ENCODE measurements at regions not wholly inside any gene's neighbourhood (a gene's known extent, or its start where the extent isn't known, plus 50 kb on each side); places are given as distances from the start of the nearest gene placed in this dataset.

GRCh38 chr7:46320956-46321355, 399.9 kb upstream of the IGFBP3 start:
- TF ChIP-seq CTCF (IDR thresholded peaks at IDR 0.05; ENCODE audit: insufficient read depth, low read depth, low read length) = no peak
- ChIA-PET CTCF (interaction anchor here (1.2 kb wide), 1 partner anchor 19 kb away, joined by 3 read pairs; no protein-coding TSS in a partner anchor), POLR2A (no interaction called here)

GRCh38 chr7:46319841-46320240, 398.8 kb upstream of the IGFBP3 start:
- Histone ChIP-seq H3K4me3 (ENCODE audit: low read depth, low read length) (no peak overlapping the region), H3K36me3 (ENCODE audit: control insufficient read depth, insufficient read depth, low read length) (no peaks in the 10 kb centered on the region), H3K27me3 (ENCODE audit: control insufficient read depth, insufficient read depth, low read length) (no peaks in the 10 kb centered on the region)
- TF ChIP-seq CTCF (IDR thresholded peaks at IDR 0.05; ENCODE audit: insufficient read depth, low read depth, low read length) = no peak
- ChIA-PET POLR2A (no interaction called here), CTCF (no interaction called here)
- DNase-seq (ENCODE audit: low read depth) = no peak

More at GRCh38 chr7:46320956-46321355, 399.9 kb upstream of the IGFBP3 start:
- Histone ChIP-seq H3K36me3 (ENCODE audit: control insufficient read depth, insufficient read depth, low read length) (no peaks in the 10 kb centered on the region), H3K27me3 (ENCODE audit: control insufficient read depth, insufficient read depth, low read length) (no peaks in the 10 kb centered on the region), H3K4me3 (ENCODE audit: low read depth, low read length) (no peak overlapping the region)
- DNase-seq (ENCODE audit: low read depth) = no peak

- CTCF ChIA-PET = no interaction called here
- Histone ChIP-seq H3K4me3 (ENCODE audit: low read depth, low read length) (no peak overlapping the region), H3K36me3 (ENCODE audit: control insufficient read depth, insufficient read depth, low read length) (no peaks in the 10 kb centered on the region), H3K27me3 (ENCODE audit: control insufficient read depth, insufficient read depth, low read length) (no peaks in the 10 kb centered on the region)
- TF ChIP-seq CTCF (IDR thresholded peaks at IDR 0.05; ENCODE audit: insufficient read depth, low read depth, low read length) = no peak
- POLR2A ChIA-PET = no interaction called here
- no peak for DNase-seq (ENCODE audit: low read depth)
Observed at GRCh38 chr7:46318276-46318675, 397.2 kb upstream of the IGFBP3 start.

- H3K27me3 ChIP-seq (ENCODE audit: control insufficient read depth, insufficient read depth, low read length) = no peaks in the 10 kb centered on the region
- DNase-seq (ENCODE audit: low read depth) = peak; percentile 47
- CTCF ChIA-PET = interaction anchor here (1.9 kb wide), 1 partner anchor 395 kb away, joined by 13 read pairs; the partner anchor contains the start of gene IGFBP3
Observed at GRCh38 chr7:46317256-46317655, 396.2 kb upstream of the IGFBP3 start.

GRCh38 chr7:46315891-46316290, 394.8 kb upstream of the IGFBP3 start:
- no peaks in the 10 kb centered on the region for H3K27me3 ChIP-seq (ENCODE audit: control insufficient read depth, insufficient read depth, low read length)
- POLR2A ChIA-PET = no interaction called here
- H3K36me3 ChIP-seq (ENCODE audit: control insufficient read depth, insufficient read depth, low read length) = no peaks in the 10 kb centered on the region
- CTCF ChIA-PET = interaction anchor here (0.6 to 1.9 kb wide), 4 partner anchors 11 to 394 kb away, joined by 3 to 13 read pairs (median 4); partner anchors contain the start of gene IGFBP3
- TF ChIP-seq CTCF (IDR thresholded peaks at IDR 0.05; ENCODE audit: insufficient read depth, low read depth, low read length) = no peak
- no peak overlapping the region for H3K4me3 ChIP-seq (ENCODE audit: low read depth, low read length)
- DNase-seq (ENCODE audit: low read depth) = peak; percentile 58

More at GRCh38 chr7:46317256-46317655, 396.2 kb upstream of the IGFBP3 start:
- Histone ChIP-seq H3K4me3 (ENCODE audit: low read depth, low read length) (no peak overlapping the region), H3K36me3 (ENCODE audit: control insufficient read depth, insufficient read depth, low read length) (no peaks in the 10 kb centered on the region)
- TF ChIP-seq CTCF (IDR thresholded peaks at IDR 0.05; ENCODE audit: insufficient read depth, low read depth, low read length) = no peak
- POLR2A ChIA-PET = no interaction called here
